ENCODE measurements at regions not wholly inside any gene's neighbourhood (a gene's known extent, or its start where the extent isn't known, plus 50 kb on each side); places are given as distances from the start of the nearest gene placed in this dataset.

DNA sequence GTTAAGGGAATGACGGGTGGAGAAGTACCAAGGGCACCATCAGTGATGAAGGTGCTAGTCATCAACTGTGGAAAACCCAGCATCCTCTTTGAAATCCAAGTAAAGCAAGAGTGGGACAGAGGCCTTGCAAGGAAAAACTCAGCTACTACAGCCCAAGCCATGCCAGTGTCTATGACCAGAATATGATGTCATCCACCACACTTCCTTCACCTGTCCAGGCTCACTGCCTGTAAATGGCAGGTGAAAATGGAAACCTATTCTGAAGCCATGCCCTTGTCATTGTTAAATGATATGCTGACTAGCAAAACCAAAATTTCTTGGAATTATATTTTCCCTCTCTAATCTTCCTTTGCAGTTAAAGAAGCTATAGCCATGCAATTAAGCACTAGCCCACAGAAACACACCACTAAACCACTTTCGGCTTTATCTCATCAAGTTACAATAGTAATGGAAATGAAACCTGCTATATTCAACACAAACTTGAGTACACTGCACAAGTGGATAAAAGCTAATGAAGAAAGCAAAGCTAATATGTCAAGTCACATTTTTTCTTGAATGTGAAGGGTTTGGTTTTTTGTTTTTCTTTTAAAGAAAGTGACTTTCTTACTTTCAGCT lies 96.3 kb upstream of the RALGPS2 start:
- ChIA-PET RAD21 (ENCODE audit: low non-redundant PET in 1 of 2, low total read pairs in 2 of 2, uncharacterized antibody in 2 of 2, unreplicated experiment in 2 of 2) (no interaction called here), POLR2A (no interaction called here), CTCF (no interaction called here)
- Histone ChIP-seq H4K20me1 (ENCODE audit: insufficient read depth) (no peaks in the 10 kb centered on the region), H3K9me3 (ENCODE audit: control insufficient read depth in 1 of 2, insufficient read depth in 1 of 2, low read depth in 1 of 2, low read length in 2 of 2) (no peaks in the 10 kb centered on the region), H2AFZ (ENCODE audit: low read depth, low read length, poor library complexity, severe bottlenecking) (no peak overlapping the region), H3K9ac (ENCODE audit: low read length) (no peak overlapping the region), H3K4me3 (replicated peaks in 1 of 2; ENCODE audit: low read depth in 1 of 2, low read length in 2 of 2) (no peak overlapping the region), H3K36me3 (ENCODE audit: control insufficient read depth in 1 of 2, insufficient read depth in 2 of 2, low read length in 2 of 2) (no peaks in the 10 kb centered on the region), H3K27ac (ENCODE audit: low read depth, low read length) (no peak overlapping the region), H3K9me2 (ENCODE audit: insufficient read depth) (no peaks in the 10 kb centered on the region), H3K27me3 (ENCODE audit: insufficient read depth, low read length) (no peaks in the 10 kb centered on the region), H3K4me1 (ENCODE audit: control insufficient read depth in 1 of 2, insufficient read depth in 2 of 2, low read length in 2 of 2) (peaks cover 0 to 11% of the 10 kb centered on the region in 2 experiments; a peak in 1 of 4 replicates), H3K4me2 (ENCODE audit: low read length) (no peak overlapping the region), H3K79me2 (ENCODE audit: insufficient read depth, low read length) (no peaks in the 10 kb centered on the region)
- TF ChIP-seq, protein P1, sequence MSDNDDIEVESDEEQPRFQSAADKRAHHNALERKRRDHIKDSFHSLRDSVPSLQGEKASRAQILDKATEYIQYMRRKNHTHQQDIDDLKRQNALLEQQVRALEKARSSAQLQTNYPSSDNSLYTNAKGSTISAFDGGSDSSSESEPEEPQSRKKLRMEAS (IDR thresholded peaks at IDR 0.05): no peak
- TF ChIP-seq JUND (IDR thresholded peaks at IDR 0.05) (no peak), ZNF274 (IDR thresholded peaks at IDR 0.05; ENCODE audit: low read depth, low read length) (no peak), TCF7L2 (IDR thresholded peaks at IDR 0.05; ENCODE audit: borderline replicate concordance, extremely low read depth, insufficient read depth, insufficient read length) (no peak), SP1 (IDR thresholded peaks at IDR 0.05; ENCODE audit: low read depth) (no peak), ZFX (IDR thresholded peaks at IDR 0.05) (no peak), EZH2phosphoT487 (IDR thresholded peaks at IDR 0.05; ENCODE audit: borderline replicate concordance) (no peak), EGR1 (IDR thresholded peaks at IDR 0.05; ENCODE audit: low read depth) (no peak), POLR2AphosphoS5 (IDR thresholded peaks at IDR 0.05; ENCODE audit: low read depth, low read length) (no peak), EZH2 (IDR thresholded peaks at IDR 0.05) (no peak), CBX3 (IDR thresholded peaks at IDR 0.05; ENCODE audit: low read depth) (no peak)
- TF ChIP-seq, protein P2, sequence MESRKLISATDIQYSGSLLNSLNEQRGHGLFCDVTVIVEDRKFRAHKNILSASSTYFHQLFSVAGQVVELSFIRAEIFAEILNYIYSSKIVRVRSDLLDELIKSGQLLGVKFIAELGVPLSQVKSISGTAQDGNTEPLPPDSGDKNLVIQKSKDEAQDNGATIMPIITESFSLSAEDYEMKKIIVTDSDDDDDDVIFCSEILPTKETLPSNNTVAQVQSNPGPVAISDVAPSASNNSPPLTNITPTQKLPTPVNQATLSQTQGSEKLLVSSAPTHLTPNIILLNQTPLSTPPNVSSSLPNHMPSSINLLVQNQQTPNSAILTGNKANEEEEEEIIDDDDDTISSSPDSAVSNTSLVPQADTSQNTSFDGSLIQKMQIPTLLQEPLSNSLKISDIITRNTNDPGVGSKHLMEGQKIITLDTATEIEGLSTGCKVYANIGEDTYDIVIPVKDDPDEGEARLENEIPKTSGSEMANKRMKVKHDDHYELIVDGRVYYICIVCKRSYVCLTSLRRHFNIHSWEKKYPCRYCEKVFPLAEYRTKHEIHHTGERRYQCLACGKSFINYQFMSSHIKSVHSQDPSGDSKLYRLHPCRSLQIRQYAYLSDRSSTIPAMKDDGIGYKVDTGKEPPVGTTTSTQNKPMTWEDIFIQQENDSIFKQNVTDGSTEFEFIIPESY (IDR thresholded peaks at IDR 0.05; ENCODE audit: extremely low read depth, insufficient replicate concordance, low read length): no peak
- TF ChIP-seq, protein P3, sequence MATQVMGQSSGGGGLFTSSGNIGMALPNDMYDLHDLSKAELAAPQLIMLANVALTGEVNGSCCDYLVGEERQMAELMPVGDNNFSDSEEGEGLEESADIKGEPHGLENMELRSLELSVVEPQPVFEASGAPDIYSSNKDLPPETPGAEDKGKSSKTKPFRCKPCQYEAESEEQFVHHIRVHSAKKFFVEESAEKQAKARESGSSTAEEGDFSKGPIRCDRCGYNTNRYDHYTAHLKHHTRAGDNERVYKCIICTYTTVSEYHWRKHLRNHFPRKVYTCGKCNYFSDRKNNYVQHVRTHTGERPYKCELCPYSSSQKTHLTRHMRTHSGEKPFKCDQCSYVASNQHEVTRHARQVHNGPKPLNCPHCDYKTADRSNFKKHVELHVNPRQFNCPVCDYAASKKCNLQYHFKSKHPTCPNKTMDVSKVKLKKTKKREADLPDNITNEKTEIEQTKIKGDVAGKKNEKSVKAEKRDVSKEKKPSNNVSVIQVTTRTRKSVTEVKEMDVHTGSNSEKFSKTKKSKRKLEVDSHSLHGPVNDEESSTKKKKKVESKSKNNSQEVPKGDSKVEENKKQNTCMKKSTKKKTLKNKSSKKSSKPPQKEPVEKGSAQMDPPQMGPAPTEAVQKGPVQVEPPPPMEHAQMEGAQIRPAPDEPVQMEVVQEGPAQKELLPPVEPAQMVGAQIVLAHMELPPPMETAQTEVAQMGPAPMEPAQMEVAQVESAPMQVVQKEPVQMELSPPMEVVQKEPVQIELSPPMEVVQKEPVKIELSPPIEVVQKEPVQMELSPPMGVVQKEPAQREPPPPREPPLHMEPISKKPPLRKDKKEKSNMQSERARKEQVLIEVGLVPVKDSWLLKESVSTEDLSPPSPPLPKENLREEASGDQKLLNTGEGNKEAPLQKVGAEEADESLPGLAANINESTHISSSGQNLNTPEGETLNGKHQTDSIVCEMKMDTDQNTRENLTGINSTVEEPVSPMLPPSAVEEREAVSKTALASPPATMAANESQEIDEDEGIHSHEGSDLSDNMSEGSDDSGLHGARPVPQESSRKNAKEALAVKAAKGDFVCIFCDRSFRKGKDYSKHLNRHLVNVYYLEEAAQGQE (IDR thresholded peaks at IDR 0.05; ENCODE audit: low read depth): no peak
- intact Hi-C loops (cut with micrococcal nuclease): no loop called here
- DNase-seq (ENCODE audit: low read depth, low spot score): no peak
- BruUV-seq (replicated peaks): no TSS peak
- ATAC-seq: no peak
